Parathyroid adenoma (tissue), 2 donors: ENCODE measurements at regions not wholly inside any gene's neighbourhood (a gene's known extent, or its start where the extent isn't known, plus 50 kb on each side); places are given as distances from the start of the nearest gene placed in this dataset.

Source experiments
- H2AFZ ChIP-seq: fragments of 300-600 bp; sonication (generic); one replicate; pipeline ENCODE4 v1.7.0; 2017; ENCODE audit warnings: antibody characterized with exemption, mild to moderate bottlenecking
- H3K27ac ChIP-seq: fragments of 300-600 bp; sonication (generic); one replicate; pipeline ENCODE4 v1.7.0; 2017
- H3K27me3 ChIP-seq: fragments of 300-600 bp; sonication (generic); one replicate; pipeline ENCODE4 v1.7.0; 2017; ENCODE audit warnings: low read length; ENCODE audit not compliant: control insufficient read depth, insufficient read depth
- H3K36me3 ChIP-seq: fragments of 300-600 bp; sonication (generic); one replicate; pipeline ENCODE4 v1.7.0; 2017; ENCODE audit warnings: low read length; ENCODE audit not compliant: control insufficient read depth, insufficient read depth
- H3K4me1 ChIP-seq: fragments of 300-600 bp; sonication (generic); one replicate; pipeline ENCODE4 v1.7.0; 2017; ENCODE audit warnings: control low read depth
- H3K4me2 ChIP-seq: fragments of 300-600 bp; sonication (generic); one replicate; pipeline ENCODE4 v1.7.0; 2017; ENCODE audit warnings: low read length
- H3K4me3 ChIP-seq: fragments of 300-600 bp; sonication (generic); one replicate; pipeline ENCODE4 v1.7.0; 2017; ENCODE audit warnings: low read depth, low read length
- H3K79me2 ChIP-seq: fragments of 300-600 bp; sonication (generic); one replicate; pipeline ENCODE4 v1.7.0; 2017; ENCODE audit warnings: control low read depth
- H3K9ac ChIP-seq: fragments of 300-600 bp; sonication (generic); one replicate; pipeline ENCODE4 v1.7.0; 2017; ENCODE audit warnings: mild to moderate bottlenecking
- H3K9me3 ChIP-seq: fragments of 300-600 bp; sonication (generic); one replicate; pipeline ENCODE4 v1.7.0; 2017; ENCODE audit warnings: low read length; ENCODE audit not compliant: control insufficient read depth
- CTCF ChIP-seq: fragments of 300-600 bp; sonication (generic); IDR thresholded peaks from one replicate; pipeline ENCODE4 v1.7.0; 2017; ENCODE audit warnings: antibody characterized with exemption, mild to moderate bottlenecking
- donor health status: primary hyperparathyroidism.

- TF ChIP-seq CTCF, result no peak
- H3K9ac ChIP-seq, result no peak overlapping the region
- H3K27me3 ChIP-seq, result no peaks in the 10 kb centered on the region
- H3K9me3 ChIP-seq, result no peaks in the 10 kb centered on the region
- H3K79me2 ChIP-seq, result no peaks in the 10 kb centered on the region
- H3K36me3 ChIP-seq, result no peaks in the 10 kb centered on the region
- no peak overlapping the region for H3K4me3 ChIP-seq
- no peaks in the 10 kb centered on the region for H3K4me1 ChIP-seq
- no peak overlapping the region for H2AFZ ChIP-seq
- H3K27ac ChIP-seq, result no peak overlapping the region
- H3K4me2 ChIP-seq, result no peak overlapping the region
Observed at GRCh38 chr12:63319386-63319785, 168.4 kb upstream of the AVPR1A start.

- Histone ChIP-seq H3K9me3 (no peaks in the 10 kb centered on the region), H3K36me3 (no peaks in the 10 kb centered on the region), H3K4me1 (no peaks in the 10 kb centered on the region), H3K27ac (no peak overlapping the region), H3K9ac (no peak overlapping the region), H2AFZ (no peak overlapping the region), H3K4me2 (no peak overlapping the region), H3K27me3 (no peaks in the 10 kb centered on the region), H3K4me3 (no peak overlapping the region), H3K79me2 (no peaks in the 10 kb centered on the region)
- no peak for TF ChIP-seq CTCF
Observed at GRCh38 chr12:63318933-63319332, 167.9 kb upstream of the AVPR1A start.

GRCh38 chr12:63318313-63318712 lies 167.3 kb upstream of the AVPR1A start:
- no peak for TF ChIP-seq CTCF
- Histone ChIP-seq H2AFZ (no peak overlapping the region), H3K9me3 (no peaks in the 10 kb centered on the region), H3K79me2 (no peaks in the 10 kb centered on the region), H3K27me3 (no peaks in the 10 kb centered on the region), H3K27ac (no peak overlapping the region), H3K9ac (no peak overlapping the region), H3K36me3 (no peaks in the 10 kb centered on the region), H3K4me3 (no peak overlapping the region), H3K4me2 (no peak overlapping the region), H3K4me1 (no peaks in the 10 kb centered on the region)

GRCh38 chr12:63317880-63318279 lies 166.9 kb upstream of the AVPR1A start:
- Histone ChIP-seq H3K27ac (no peak overlapping the region), H3K4me2 (no peak overlapping the region), H3K9ac (no peak overlapping the region), H3K79me2 (no peaks in the 10 kb centered on the region), H3K27me3 (no peaks in the 10 kb centered on the region), H3K4me1 (no peaks in the 10 kb centered on the region), H2AFZ (no peak overlapping the region), H3K9me3 (no peaks in the 10 kb centered on the region), H3K4me3 (no peak overlapping the region), H3K36me3 (no peaks in the 10 kb centered on the region)
- no peak for TF ChIP-seq CTCF

GRCh38 chr12:63317286-63317846 lies 166.4 kb upstream of the AVPR1A start:
- no peak for TF ChIP-seq CTCF
- no peaks in the 10 kb centered on the region for H3K4me1 ChIP-seq

More at GRCh38 chr12:63317286-63317846, 166.4 kb upstream of the AVPR1A start:
- Histone ChIP-seq H3K4me2 (no peak overlapping the region), H2AFZ (no peak overlapping the region), H3K4me3 (no peak overlapping the region), H3K9ac (no peak overlapping the region), H3K9me3 (no peaks in the 10 kb centered on the region), H3K27me3 (no peaks in the 10 kb centered on the region), H3K79me2 (no peaks in the 10 kb centered on the region), H3K27ac (no peak overlapping the region), H3K36me3 (no peaks in the 10 kb centered on the region)
